ENCODE measurements at regions not wholly inside any gene's neighbourhood (a gene's known extent, or its start where the extent isn't known, plus 50 kb on each side); places are given as distances from the start of the nearest gene placed in this dataset.

- peak; percentile 61 for DNase-seq (ENCODE audit: low spot score)
These were observed 96.8 kb upstream of the AGR3 start for GRCh38 chr7:16978358-16979244.

- DNase-seq (ENCODE audit: low spot score) = no peak
These were observed 98.8 kb upstream of the AGR3 start for GRCh38 chr7:16980539-16980938.

- DNase-seq (ENCODE audit: low spot score) = peak; percentile 35
These were observed 101.0 kb upstream of the AGR3 start for GRCh38 chr7:16982640-16983350.

- no peak for DNase-seq (ENCODE audit: low spot score)
These were observed 102.6 kb upstream of the AGR3 start for GRCh38 chr7:16984375-16984774.

- no peak for DNase-seq (ENCODE audit: low spot score)
These were observed 103.8 kb upstream of the AGR3 start for GRCh38 chr7:16985621-16986020.

GRCh38 chr7:16986755-16987154, 105.0 kb upstream of the AGR3 start:
- no peak for DNase-seq (ENCODE audit: low spot score)

GRCh38 chr7:16989811-16990413, 108.1 kb upstream of the AGR3 start:
- peak; percentile 62 for DNase-seq (ENCODE audit: low spot score)

- no peak for DNase-seq (ENCODE audit: low spot score)
These were observed 109.8 kb upstream of the AGR3 start for GRCh38 chr7:16991551-16991950.

- DNase-seq (ENCODE audit: low spot score) = no peak
These were observed 111.8 kb upstream of the AGR3 start for GRCh38 chr7:16993543-16993942.

GRCh38 chr7:16998481-16999051, 116.8 kb upstream of the AGR3 start:
- no peak for DNase-seq (ENCODE audit: low spot score)

GRCh38 chr7:16999541-17000267, 117.9 kb upstream of the AGR3 start:
- no peak for DNase-seq (ENCODE audit: low spot score)

GRCh38 chr7:17005271-17005670, 123.5 kb upstream of the AGR3 start:
- no peak for DNase-seq (ENCODE audit: low spot score)

GRCh38 chr7:17007841-17008240, 126.1 kb upstream of the AGR3 start:
- no peak for DNase-seq (ENCODE audit: low spot score)

- no peak for DNase-seq (ENCODE audit: low spot score)
These were observed 127.4 kb upstream of the AGR3 start for GRCh38 chr7:17009007-17009719.

GRCh38 chr7:17009933-17010332, 128.2 kb upstream of the AGR3 start:
- no peak for DNase-seq (ENCODE audit: low spot score)

GRCh38 chr7:17010637-17011300, 129.0 kb upstream of the AGR3 start:
- no peak for DNase-seq (ENCODE audit: low spot score)

- no peak for DNase-seq (ENCODE audit: low spot score)
These were observed 131.4 kb upstream of the AGR3 start for GRCh38 chr7:17013204-17013603.

- DNase-seq (ENCODE audit: low spot score) = no peak
These were observed 132.9 kb upstream of the AGR3 start for GRCh38 chr7:17014686-17015085.

GRCh38 chr7:17015598-17016031, 133.8 kb upstream of the AGR3 start:
- peak; percentile 56 for DNase-seq (ENCODE audit: low spot score)

- DNase-seq (ENCODE audit: low spot score) = no peak
These were observed 134.7 kb upstream of the AGR3 start for GRCh38 chr7:17016402-17017010.
